ENCODE measurements at regions not wholly inside any gene's neighbourhood (a gene's known extent, or its start where the extent isn't known, plus 50 kb on each side); places are given as distances from the start of the nearest gene placed in this dataset.

- DNase-seq (ENCODE audit: low spot score), result no peak
Observed at GRCh38 chr3:87175732-87176131, 51.4 kb upstream of the CHMP2B start.

- no peak for DNase-seq (ENCODE audit: low spot score)
Observed at GRCh38 chr3:87173776-87174175, 53.3 kb upstream of the CHMP2B start.

- no peak for DNase-seq (ENCODE audit: low spot score)
Observed at GRCh38 chr3:87173071-87173470, 54.0 kb upstream of the CHMP2B start.

GRCh38 chr3:87167628-87168456 is 59.3 kb upstream of the CHMP2B start:
- DNase-seq (ENCODE audit: low spot score), result peak; percentile 18

- no peak for DNase-seq (ENCODE audit: low spot score)
Observed at GRCh38 chr3:87164245-87164644, 62.9 kb upstream of the CHMP2B start.

- no peak for DNase-seq (ENCODE audit: low spot score)
Observed at GRCh38 chr3:87161851-87162250, 65.3 kb upstream of the CHMP2B start.

- no peak for DNase-seq (ENCODE audit: low spot score)
Observed at GRCh38 chr3:87161417-87161816, 65.7 kb upstream of the CHMP2B start.

GRCh38 chr3:87161013-87161412 is 66.1 kb upstream of the CHMP2B start:
- DNase-seq (ENCODE audit: low spot score), result no peak

GRCh38 chr3:87158823-87159222 is 68.3 kb upstream of the CHMP2B start:
- DNase-seq (ENCODE audit: low spot score), result no peak

GRCh38 chr3:87148020-87148419 is 79.1 kb upstream of the CHMP2B start:
- DNase-seq (ENCODE audit: low spot score), result no peak

GRCh38 chr3:87147562-87147961 is 79.5 kb upstream of the CHMP2B start:
- DNase-seq (ENCODE audit: low spot score), result no peak

- peak; percentile 23 for DNase-seq (ENCODE audit: low spot score)
Observed at GRCh38 chr3:87145553-87145952, 81.6 kb upstream of the CHMP2B start.

- no peak for DNase-seq (ENCODE audit: low spot score)
Observed at GRCh38 chr3:87136066-87136596, 91.0 kb upstream of the CHMP2B start.

- no peak for DNase-seq (ENCODE audit: low spot score)
Observed at GRCh38 chr3:87135412-87135811, 91.7 kb upstream of the CHMP2B start.

GRCh38 chr3:87132801-87133200 is 94.3 kb upstream of the CHMP2B start:
- no peak for DNase-seq (ENCODE audit: low spot score)

GRCh38 chr3:87128006-87128405 is 99.1 kb upstream of the CHMP2B start:
- no peak for DNase-seq (ENCODE audit: low spot score)

GRCh38 chr3:87127281-87127680 is 99.8 kb upstream of the CHMP2B start:
- no peak for DNase-seq (ENCODE audit: low spot score)

- DNase-seq (ENCODE audit: low spot score), result no peak
Observed at GRCh38 chr3:87126321-87126720, 100.8 kb upstream of the CHMP2B start.

- no peak for DNase-seq (ENCODE audit: low spot score)
Observed at GRCh38 chr3:87125116-87125515, 102.0 kb upstream of the CHMP2B start.

GRCh38 chr3:87122766-87123165 is 104.3 kb upstream of the CHMP2B start:
- DNase-seq (ENCODE audit: low spot score), result no peak

GRCh38 chr3:87121856-87122255 is 105.3 kb upstream of the CHMP2B start:
- no peak for DNase-seq (ENCODE audit: low spot score)

GRCh38 chr3:87120881-87121280 is 106.2 kb upstream of the CHMP2B start:
- DNase-seq (ENCODE audit: low spot score), result no peak

- no peak for DNase-seq (ENCODE audit: low spot score)
Observed at GRCh38 chr3:87120236-87120635, 106.9 kb upstream of the CHMP2B start.

- no peak for DNase-seq (ENCODE audit: low spot score)
Observed at GRCh38 chr3:87109465-87109864, 117.6 kb upstream of the CHMP2B start.
